Caco-2 (cell line): ENCODE measurements at regions not wholly inside any gene's neighbourhood (a gene's known extent, or its start where the extent isn't known, plus 50 kb on each side); places are given as distances from the start of the nearest gene placed in this dataset.
"Not testable (repeated sequence)": the region's sequence is repeated elsewhere in the genome, so short reads cannot be mapped to it uniquely, and the experiment has no call there.

Source experiments
- BruUV-seq: library from RNA; stranded (reverse); fragments of 400-500 nt; replicated peaks from 2 replicates; lab custom pipeline; 2021; lab: Mats Ljungman, UMichigan
- CTCF ChIA-PET: fragments of 300-600 bp; sonication (Branson Sonifier 250); formaldehyde crosslinking; loops from one replicate; lab custom pipeline; 2022; ENCODE audit warnings: antibody characterized with exemption; lab: Charles Lee
- POLR2A ChIA-PET: fragments of 300-600 bp; sonication (Branson Sonifier 250); formaldehyde crosslinking; loops from one replicate; lab custom pipeline; 2022; ENCODE audit warnings: antibody characterized with exemption; lab: Charles Lee
- DNase-seq, 2 experiments: peaks; one replicate each; pipeline versions ENCODE4 v3.0.0 to v3.0.0-alpha.2; 2020 to 2022
- H3K27me3 ChIP-seq: replicated peaks from 2 replicates; pipeline ENCODE4 v1.6.0; 2011; ENCODE audit warnings: low read length; ENCODE audit not compliant: control insufficient read depth, insufficient read depth
- H3K36me3 ChIP-seq: 2 replicates; pipeline ENCODE4 v1.5.1; 2011; ENCODE audit warnings: low read length; ENCODE audit not compliant: control insufficient read depth, insufficient read depth
- H3K4me1 ChIP-seq: fragments of 250-450 bp; sonication (Bioruptor Pico); 2 replicates; pipeline ENCODE4 v1.5.1; 2020; ENCODE audit warnings: mild to moderate bottlenecking
- H3K4me3 ChIP-seq: 2 replicates; pipeline ENCODE4 v1.5.1; 2011; ENCODE audit warnings: low read depth, mild to moderate bottlenecking, control low read depth, low read length
- H3K9me3 ChIP-seq: fragments of 250-450 bp; sonication (Bioruptor Pico); 2 replicates; pipeline ENCODE4 v1.5.1; 2020; ENCODE audit warnings: mild to moderate bottlenecking, moderate library complexity
- H3K27ac Mint-ChIP-seq: one replicate; pipeline ENCODE4 v1.8.0; 2022; ENCODE audit warnings: mixed read lengths; ENCODE audit not compliant: unreplicated experiment
- H3K27me3 Mint-ChIP-seq: one replicate; pipeline ENCODE4 v1.8.0; 2022; ENCODE audit warnings: mixed read lengths; ENCODE audit not compliant: insufficient read depth, unreplicated experiment
- H3K36me3 Mint-ChIP-seq: one replicate; pipeline ENCODE4 v1.8.0; 2022; ENCODE audit warnings: mild to moderate bottlenecking, mixed read lengths; ENCODE audit not compliant: insufficient read depth, unreplicated experiment
- H3K4me1 Mint-ChIP-seq: one replicate; pipeline ENCODE4 v1.8.0; 2022; ENCODE audit warnings: low read depth, mixed read lengths; ENCODE audit not compliant: unreplicated experiment
- H3K4me3 Mint-ChIP-seq: one replicate; pipeline ENCODE4 v1.8.0; 2022; ENCODE audit warnings: mild to moderate bottlenecking, moderate library complexity, mixed read lengths; ENCODE audit not compliant: unreplicated experiment
- H3K9me3 Mint-ChIP-seq: one replicate; pipeline ENCODE4 v1.8.0; 2022; ENCODE audit warnings: mixed read lengths; ENCODE audit not compliant: unreplicated experiment
- intact Hi-C: fragments of 100-400 bp; cut with micrococcal nuclease; formaldehyde crosslinking; loops from one replicate; pipeline ENCODE4 v1.10.0; 2022; ENCODE audit not compliant: unreplicated experiment
- TF ChIP-seq, protein P1 (sequence below), 2 experiments: fragments of 200-600 bp in 1 of 2; IDR thresholded peaks; 1 replicate in 1 of 2; 2 replicates in 1 of 2; pipeline versions ENCODE4 v1.5.1 to v1.8.0; 2011 to 2022; ENCODE audit warnings: antibody characterized with exemption in 1 of 2, control low read depth in 1 of 2, inconsistent platforms in 1 of 2, low read depth in 1 of 2, low read length in 1 of 2, mild to moderate bottlenecking in 1 of 2, moderate library complexity in 1 of 2; ENCODE audit not compliant: insufficient read depth in 1 of 2, severe bottlenecking in 1 of 2, unreplicated experiment in 1 of 2

- TF ChIP-seq, protein P1, sequence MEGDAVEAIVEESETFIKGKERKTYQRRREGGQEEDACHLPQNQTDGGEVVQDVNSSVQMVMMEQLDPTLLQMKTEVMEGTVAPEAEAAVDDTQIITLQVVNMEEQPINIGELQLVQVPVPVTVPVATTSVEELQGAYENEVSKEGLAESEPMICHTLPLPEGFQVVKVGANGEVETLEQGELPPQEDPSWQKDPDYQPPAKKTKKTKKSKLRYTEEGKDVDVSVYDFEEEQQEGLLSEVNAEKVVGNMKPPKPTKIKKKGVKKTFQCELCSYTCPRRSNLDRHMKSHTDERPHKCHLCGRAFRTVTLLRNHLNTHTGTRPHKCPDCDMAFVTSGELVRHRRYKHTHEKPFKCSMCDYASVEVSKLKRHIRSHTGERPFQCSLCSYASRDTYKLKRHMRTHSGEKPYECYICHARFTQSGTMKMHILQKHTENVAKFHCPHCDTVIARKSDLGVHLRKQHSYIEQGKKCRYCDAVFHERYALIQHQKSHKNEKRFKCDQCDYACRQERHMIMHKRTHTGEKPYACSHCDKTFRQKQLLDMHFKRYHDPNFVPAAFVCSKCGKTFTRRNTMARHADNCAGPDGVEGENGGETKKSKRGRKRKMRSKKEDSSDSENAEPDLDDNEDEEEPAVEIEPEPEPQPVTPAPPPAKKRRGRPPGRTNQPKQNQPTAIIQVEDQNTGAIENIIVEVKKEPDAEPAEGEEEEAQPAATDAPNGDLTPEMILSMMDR (IDR thresholded peaks at IDR 0.05; ENCODE audit: insufficient read depth in 1 of 2, low read depth in 1 of 2, low read length in 1 of 2, severe bottlenecking in 1 of 2, unreplicated experiment in 1 of 2), result no peak
- Histone ChIP-seq H3K9me3 (peaks cover 9% of the 10 kb centered on the region), H3K4me3 (no peak overlapping the region), H3K36me3 (no peaks in the 10 kb centered on the region), H3K27me3 (no peaks in the 10 kb centered on the region), H3K4me1 (peaks cover 33% of the 10 kb centered on the region)
- CTCF ChIA-PET, result interaction anchor here (1.0 kb wide), 2 partner anchors 200 to 387 kb away, joined by 3 to 4 read pairs; no protein-coding TSS in a partner anchor
- Mint-ChIP-seq H3K4me3 (peak overlapping the region; percentile 20), H3K27me3 (no peaks in the 10 kb centered on the region), H3K27ac (peak overlapping the region; percentile 82), H3K4me1 (peaks cover 17% of the 10 kb centered on the region), H3K9me3 (peaks cover 26% of the 10 kb centered on the region), H3K36me3 (no peaks in the 10 kb centered on the region)
- POLR2A ChIA-PET, result interaction anchor here (0.9 kb wide), 1 partner anchor 386 kb away, joined by 3 read pairs; no protein-coding TSS in a partner anchor
- no TSS peak for BruUV-seq
- no peak for DNase-seq
- intact Hi-C loops, result loop anchor here (2.0 kb wide), 1 partner anchor 377 kb away; no protein-coding TSS in a partner anchor
Measured at GRCh38 chr20:22963581-22963980, 71.5 kb upstream of the SSTR4 start.

DNA sequence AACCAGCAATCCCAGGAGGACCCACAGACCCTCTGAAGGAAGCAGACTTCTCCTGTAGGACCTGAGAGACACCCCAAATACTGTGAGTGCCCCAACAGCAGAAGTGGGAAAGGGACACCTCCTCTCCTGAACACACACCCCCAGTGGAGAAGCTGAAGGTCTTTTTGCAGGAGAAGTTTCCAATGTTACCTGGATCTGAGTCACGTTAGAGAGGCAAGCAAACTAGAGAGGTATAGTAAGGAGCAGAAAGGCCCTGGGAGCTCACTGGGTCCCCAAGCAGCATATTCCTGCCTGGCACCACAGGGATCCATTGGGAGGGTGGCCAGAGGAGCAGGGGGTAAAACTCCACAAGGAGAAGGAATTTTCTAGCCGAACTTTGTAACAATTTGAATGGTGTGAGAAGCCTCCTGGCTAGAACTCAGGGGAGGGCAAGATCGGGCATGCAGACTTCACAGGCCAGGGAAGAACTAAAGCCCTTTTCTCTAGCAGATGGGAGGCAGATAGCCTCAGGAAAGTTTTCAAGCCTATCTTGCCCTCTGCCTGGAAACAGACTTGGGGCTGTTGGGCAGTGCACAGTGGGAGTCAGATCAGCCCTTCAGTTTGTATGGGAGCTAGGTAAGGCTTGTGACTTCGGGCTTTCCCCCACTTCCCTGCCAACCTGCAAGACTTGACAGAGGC, 68.2 kb upstream of the SSTR4 start:
- intact Hi-C loops, result no loop called here
- BruUV-seq, result no TSS peak
- Mint-ChIP-seq H3K27me3 (no peaks in the 10 kb centered on the region), H3K9me3 (peaks cover 20% of the 10 kb centered on the region), H3K4me3 (no peak overlapping the region), H3K27ac (no peak overlapping the region), H3K4me1 (peaks cover 20% of the 10 kb centered on the region), H3K36me3 (no peaks in the 10 kb centered on the region)
- no peak overlapping the region for H3K4me3 ChIP-seq
- no peaks in the 10 kb centered on the region for H3K36me3 ChIP-seq
- no peaks in the 10 kb centered on the region for H3K27me3 ChIP-seq
- ChIA-PET POLR2A (no interaction called here), CTCF (no interaction called here)
- peaks cover 26% of the 10 kb centered on the region for H3K4me1 ChIP-seq
- TF ChIP-seq, protein P1 (IDR thresholded peaks at IDR 0.05; ENCODE audit: insufficient read depth in 1 of 2, low read depth in 1 of 2, low read length in 1 of 2, severe bottlenecking in 1 of 2, unreplicated experiment in 1 of 2), result no peak
- no peaks in the 10 kb centered on the region; the same call in 1 of the 2 replicates for H3K9me3 ChIP-seq
- DNase-seq, result no peak

DNA sequence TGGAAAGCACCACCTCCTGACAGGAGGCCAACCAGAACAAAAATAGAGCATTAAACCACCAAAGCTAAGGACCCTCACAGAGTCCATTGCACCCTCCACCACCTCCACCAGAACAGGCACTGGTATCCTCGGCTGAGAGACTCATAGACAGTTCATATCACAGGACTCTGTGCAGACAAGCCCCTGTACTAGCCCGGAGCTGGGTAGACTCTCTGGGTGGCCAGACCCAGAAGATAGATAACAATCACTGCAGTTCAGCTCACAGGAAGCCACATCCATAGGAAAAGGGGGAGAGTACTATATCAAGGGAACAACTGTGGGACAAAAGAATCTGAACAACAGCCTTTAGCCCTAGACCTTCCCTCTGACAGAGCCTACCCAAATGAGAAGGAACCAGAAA, 67.4 kb upstream of the SSTR4 start:
- CTCF ChIA-PET, DNase-seq, H3K4me3 ChIP-seq, H3K9me3 ChIP-seq, H3K4me3 Mint-ChIP-seq, H3K27me3 Mint-ChIP-seq, H3K36me3 ChIP-seq, POLR2A ChIA-PET, H3K36me3 Mint-ChIP-seq, intact Hi-C loops, H3K27me3 ChIP-seq, BruUV-seq, H3K27ac Mint-ChIP-seq: not testable (repeated sequence)
- H3K4me1 Mint-ChIP-seq, result peaks cover 16% of the 10 kb centered on the region
- H3K9me3 Mint-ChIP-seq, result peaks cover 20% of the 10 kb centered on the region
- H3K4me1 ChIP-seq, result peaks cover 18% of the 10 kb centered on the region

DNA sequence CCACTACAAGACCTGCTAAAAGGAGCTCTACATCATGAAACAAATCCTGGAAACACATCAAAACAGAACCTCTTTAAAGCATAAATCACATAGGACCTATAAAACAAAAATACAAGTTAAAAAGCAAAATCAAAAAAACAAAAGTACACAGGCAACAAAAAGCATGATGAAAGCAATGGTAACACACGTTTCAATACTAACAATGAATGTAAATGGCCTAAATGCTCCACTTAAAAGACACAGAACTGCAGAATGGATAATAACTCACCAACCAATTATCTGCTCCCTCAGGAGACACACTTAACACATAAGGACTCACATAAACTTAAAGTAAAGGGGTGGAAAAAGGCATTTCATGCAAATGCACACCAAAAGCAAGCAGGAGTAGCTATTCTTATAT, 66.1 kb upstream of the SSTR4 start:
- POLR2A ChIA-PET, H3K36me3 ChIP-seq, H3K27ac Mint-ChIP-seq, H3K4me1 ChIP-seq, H3K4me1 Mint-ChIP-seq, H3K4me3 Mint-ChIP-seq, H3K9me3 ChIP-seq, H3K36me3 Mint-ChIP-seq, BruUV-seq, DNase-seq, intact Hi-C loops, H3K27me3 Mint-ChIP-seq, CTCF ChIA-PET, H3K4me3 ChIP-seq, H3K27me3 ChIP-seq: not testable (repeated sequence)
- H3K9me3 Mint-ChIP-seq, result peaks cover 20% of the 10 kb centered on the region

- H3K27me3 ChIP-seq, H3K36me3 Mint-ChIP-seq, H3K4me1 Mint-ChIP-seq, DNase-seq, BruUV-seq, H3K27me3 Mint-ChIP-seq, H3K9me3 ChIP-seq, CTCF ChIA-PET, H3K36me3 ChIP-seq, intact Hi-C loops, H3K4me1 ChIP-seq, H3K4me3 ChIP-seq, H3K4me3 Mint-ChIP-seq, H3K27ac Mint-ChIP-seq, POLR2A ChIA-PET: not testable (repeated sequence)
- peaks cover 20% of the 10 kb centered on the region for H3K9me3 Mint-ChIP-seq
Measured at GRCh38 chr20:22971077-22971476, 64.0 kb upstream of the SSTR4 start.
